HG03108 (cell line): ENCODE measurements at regions not wholly inside any gene's neighbourhood (a gene's known extent, or its start where the extent isn't known, plus 50 kb on each side); places are given as distances from the start of the nearest gene placed in this dataset.
"Not testable (repeated sequence)": the region's sequence is repeated elsewhere in the genome, so short reads cannot be mapped to it uniquely, and the experiment has no call there.

Experiments used
- ATAC-seq: cut with Tn5 transposase; IDR thresholded peaks from one replicate; pipeline ENCODE4 v1.9.1; 2021; ENCODE audit warnings: moderate library complexity; ENCODE audit not compliant: unreplicated experiment

DNA sequence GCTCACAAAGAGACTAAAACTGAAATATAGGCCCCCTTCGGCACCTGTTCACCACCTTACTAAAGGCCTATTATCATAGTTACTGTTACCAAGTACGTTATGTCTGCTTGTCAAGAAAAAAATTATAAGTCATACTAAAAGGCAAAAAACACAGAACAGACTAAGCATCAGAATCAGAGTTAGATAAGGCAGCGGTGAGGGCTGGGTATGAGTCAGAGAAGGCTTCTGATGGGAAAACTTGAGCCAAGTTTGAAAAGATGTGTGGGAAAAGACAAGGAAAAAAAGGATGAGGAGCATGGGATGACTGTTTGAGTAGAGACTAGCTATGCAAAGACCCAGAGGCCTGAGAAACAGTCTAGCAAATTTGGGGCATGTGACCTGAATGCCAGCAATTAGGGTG, 387.2 kb upstream of the SGO1 start:
- ATAC-seq = no peak

DNA sequence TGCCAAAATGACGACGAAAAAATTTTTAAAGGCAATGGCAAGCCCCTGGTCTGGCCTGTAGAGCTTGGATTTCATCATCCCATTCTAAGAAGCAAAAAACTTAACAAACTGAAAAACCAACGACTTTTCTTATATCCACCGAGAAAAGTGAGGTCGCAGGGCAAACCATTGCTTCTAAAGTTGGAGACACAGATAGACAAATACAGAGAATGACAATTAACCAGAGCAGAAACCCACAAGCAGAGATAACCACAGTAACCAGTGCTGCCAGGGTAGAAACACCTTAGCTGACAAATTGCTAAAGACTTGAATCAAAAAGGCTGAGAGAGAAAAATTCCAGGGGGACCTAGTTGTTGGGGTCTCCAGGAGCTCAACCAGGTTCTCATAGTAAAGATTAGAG, 386.5 kb upstream of the SGO1 start:
- ATAC-seq = no peak

DNA sequence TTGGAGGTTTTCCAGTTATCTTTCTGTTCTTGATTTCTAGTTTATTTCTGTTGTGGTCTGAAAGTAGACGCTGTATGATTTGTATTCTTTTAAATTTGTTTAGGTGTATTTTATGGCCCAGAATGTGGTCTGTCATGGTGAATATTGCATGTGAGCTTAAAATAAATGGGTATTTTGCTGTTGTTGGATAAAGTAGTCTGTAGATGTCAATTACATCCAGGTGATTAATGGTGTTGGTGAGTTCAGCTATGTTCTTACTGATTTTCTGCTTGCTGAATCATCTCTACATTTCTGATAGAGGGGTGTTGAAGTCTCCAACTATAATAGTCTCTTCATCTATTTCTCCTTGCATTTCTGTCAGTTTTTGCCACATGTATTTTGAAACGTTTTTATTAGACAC, 383.3 kb upstream of the SGO1 start:
- ATAC-seq = no peak

DNA sequence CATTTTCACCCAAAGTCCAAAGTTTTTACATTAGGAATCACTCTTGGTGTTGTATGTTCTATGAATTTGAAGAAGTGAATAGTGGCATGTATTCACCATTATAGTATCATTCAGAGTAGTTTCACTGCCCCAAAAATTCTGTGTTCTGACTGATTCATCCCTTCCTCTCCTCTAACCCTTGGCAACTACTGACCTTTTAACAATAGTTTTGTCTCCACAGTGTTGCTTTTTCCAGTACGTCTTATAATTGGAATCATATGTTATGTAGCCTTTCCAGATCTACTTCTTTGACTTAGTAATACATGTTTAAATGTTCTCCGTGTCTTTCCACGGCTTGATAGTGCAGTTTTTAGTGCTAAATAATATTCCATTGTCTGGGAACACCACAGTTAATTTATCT, 379.0 kb upstream of the SGO1 start:
- ATAC-seq = no peak

DNA sequence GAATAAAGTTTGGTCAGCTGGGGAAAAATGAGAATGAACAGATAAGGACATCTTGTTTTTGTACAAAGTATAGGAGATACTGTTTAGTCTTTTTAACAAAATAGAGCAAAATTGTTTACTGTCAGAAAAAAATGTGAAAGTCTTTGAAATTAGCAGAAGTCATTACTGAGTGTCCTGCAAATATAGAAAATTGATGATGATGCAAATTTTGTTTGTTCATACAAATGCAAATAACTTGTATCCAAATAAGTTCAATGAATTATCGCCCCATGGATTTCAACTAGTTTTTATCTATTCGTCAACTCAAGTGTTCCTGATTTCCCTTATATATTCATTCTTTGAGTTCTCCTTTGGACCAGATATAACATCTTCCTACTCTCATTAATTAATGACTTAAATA, 378.0 kb upstream of the SGO1 start:
- ATAC-seq = no peak

DNA sequence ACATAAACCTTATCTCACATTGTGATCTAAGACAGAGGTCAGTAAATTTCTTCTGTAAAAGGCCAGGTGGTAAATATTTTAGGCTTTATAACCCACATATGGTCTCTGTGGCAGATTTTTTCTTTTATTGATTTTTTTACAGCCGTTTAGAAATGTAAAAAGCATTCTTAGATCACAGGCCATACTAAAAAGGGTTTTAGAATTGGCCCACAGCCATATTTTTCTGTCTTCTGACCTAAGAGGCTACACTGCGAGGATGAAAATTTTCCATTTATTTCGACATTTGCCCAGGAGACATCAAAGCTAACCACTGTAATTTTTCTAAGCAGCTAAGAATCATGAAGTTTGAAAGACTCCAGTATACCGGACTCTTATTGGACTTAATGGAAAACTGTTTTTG, 377.2 kb upstream of the SGO1 start:
- ATAC-seq = no peak

DNA sequence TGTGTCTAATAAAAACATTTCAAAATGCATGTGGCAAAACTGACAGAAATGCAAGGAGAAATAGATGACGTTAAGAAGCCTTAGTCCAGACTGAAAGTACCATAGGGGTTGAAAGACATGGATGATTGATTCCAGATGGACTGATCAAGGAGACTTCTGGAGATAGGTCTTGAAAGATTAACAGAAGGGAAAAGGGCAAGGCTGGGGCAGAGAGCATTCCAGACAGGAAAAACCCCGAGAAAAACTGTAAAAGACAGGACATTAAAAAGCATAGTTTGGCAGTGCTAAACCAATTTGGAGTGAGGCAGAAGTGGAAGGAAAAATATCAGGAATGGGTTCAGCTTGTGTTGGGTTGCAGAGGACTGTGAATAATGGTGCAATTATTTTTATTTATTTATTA, 375.2 kb upstream of the SGO1 start:
- ATAC-seq = no peak

DNA sequence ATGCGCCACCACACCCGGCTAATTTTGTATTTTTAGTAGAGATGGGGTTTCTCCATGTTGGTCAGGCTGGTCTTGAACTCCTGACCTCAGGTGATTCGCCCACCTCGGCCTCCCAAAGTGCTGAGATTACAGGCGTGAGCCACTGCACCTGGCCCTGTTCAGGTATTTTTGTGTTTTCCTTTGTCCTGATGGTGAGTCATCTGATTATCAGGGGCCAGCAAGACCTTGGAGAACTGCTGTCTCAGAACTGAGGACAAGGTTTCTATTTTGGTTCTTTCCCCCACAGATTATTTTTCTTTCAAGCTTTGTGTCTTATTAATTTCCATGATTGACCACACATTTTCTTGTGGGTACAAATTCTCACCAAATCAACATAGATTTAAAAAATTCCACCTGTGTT, 374.4 kb upstream of the SGO1 start:
- ATAC-seq = not testable (repeated sequence)

DNA sequence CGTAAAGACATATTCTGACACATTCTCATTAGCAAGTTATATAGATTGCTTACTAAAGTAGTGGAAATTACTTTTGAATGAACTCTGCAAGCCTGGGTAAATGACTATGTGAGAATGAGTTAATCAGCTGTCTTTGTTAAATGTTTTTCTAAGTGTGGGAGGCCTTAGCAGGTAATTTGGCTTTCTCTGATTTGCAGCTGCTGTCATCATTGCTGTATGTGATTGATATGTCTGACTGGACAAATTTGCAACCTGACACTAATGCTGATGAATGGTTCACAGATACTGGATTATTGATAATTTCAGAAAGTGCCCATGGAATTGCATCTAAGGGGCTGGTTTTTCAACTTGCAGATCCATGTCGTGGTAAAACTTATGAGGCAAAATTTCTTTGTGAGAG, 372.2 kb upstream of the SGO1 start:
- ATAC-seq = no peak

DNA sequence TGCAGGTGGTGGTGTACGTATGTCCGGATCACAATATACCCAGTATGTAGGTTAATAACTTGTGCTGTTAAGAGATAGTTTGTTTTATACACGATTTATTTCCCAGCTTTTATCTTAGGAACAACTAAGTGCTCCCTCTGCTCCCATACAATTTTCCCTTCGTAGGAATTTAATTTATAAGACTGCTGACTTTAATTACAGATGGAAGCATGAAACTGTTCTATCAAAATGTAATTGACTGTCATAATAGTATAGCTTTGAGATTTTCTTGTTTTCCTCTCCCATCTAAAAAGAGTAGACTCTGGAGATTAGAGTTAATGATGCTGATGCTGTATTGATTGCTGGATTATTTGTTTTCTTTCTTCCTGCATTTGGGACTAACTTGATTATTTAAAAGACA, 370.7 kb upstream of the SGO1 start:
- no peak for ATAC-seq

DNA sequence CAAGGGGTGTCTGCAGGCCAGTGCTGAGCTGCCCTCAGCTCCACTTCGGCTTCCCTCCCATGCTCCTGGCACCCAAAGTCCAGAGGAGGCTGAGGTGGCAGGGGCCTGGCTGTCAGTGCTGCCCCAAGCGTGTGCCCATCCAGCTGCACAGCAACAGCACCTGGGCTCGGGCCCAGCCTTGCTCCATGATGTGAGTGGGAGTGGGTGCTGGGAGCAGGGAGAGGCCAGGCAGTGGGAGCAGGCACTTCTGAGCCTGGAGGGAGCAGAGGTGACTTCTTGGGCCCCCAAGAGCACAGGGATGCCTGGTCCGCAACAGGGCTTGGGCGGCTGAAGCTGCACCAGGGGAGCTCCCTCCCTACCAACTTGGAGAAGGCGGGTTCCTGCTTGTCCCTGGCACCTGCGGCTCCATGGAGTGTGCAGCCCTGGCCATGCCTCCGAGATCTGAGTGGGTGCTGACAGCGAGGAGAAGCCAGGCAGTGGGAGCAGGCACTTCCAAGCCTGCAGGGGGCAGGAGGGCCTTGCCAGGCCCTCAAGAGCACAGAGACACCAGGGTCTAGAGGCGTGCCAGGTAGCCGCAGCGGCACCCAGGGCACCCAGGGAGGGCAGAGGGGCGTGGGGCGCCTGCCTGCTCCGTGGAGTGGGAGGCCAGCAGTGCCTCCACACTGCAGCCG, 366.7 kb upstream of the SGO1 start:
- no peak for ATAC-seq

DNA sequence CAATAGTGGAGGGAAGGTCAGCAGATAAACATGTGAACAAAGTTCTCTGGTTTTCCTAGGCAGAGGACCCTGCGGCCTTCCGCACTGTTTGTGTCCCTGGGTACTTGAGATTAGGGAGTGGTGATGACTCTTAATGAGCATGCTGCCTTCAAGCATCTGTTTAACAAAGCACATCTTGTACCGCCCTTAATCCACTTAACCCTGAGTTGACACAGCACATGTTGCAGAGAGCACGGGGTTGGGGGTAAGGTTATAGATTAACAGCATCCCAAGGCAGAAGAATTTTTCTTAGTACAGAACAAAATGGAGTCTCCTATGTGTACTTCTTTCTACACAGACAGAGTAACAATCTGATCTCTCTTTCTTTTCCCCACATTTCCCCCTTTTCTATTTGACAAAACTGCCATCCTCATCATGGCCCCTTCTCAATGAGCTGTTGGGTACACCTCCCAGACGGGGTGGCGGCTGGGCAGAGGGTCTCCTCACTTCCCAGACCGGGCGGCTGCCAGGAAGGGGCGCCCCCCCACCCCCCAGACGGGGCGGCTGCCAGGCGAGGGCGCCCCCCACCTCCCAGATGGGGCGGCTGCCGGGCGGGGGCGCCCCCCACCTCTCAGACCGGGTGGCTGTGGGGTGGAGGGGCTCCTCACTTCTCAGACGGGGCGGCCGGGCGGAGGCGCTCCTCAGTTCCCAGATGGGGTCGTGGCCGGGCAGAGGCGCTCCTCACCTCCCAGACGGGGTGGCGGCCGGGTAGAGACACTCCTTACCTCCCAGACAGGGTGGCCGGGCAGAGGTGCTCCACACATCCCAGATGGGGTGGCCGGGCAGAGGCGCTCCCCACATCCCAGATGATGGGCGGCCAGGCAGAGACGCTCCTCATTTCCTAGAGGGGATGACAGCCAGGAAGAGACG, 361.6 kb upstream of the SGO1 start:
- ATAC-seq = not testable (repeated sequence)

DNA sequence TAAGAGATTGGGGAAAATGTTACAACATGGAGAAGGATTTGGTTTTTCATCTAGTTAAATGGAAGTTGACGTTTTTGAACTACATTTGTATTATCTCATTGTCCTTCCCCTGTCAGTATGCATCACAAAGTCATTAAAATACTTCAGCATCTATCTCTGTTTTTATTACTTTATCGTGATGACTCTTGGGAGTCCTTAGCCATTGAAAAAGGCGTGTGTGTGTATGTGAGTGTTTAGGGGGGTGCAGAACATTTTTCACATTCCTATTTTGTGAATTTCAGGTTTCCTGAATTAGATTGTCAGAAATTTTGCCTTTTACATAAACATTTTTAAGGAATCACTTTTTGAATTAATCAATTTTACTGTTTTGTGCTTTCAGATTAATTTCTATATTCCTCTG, 360.6 kb upstream of the SGO1 start:
- no peak for ATAC-seq

DNA sequence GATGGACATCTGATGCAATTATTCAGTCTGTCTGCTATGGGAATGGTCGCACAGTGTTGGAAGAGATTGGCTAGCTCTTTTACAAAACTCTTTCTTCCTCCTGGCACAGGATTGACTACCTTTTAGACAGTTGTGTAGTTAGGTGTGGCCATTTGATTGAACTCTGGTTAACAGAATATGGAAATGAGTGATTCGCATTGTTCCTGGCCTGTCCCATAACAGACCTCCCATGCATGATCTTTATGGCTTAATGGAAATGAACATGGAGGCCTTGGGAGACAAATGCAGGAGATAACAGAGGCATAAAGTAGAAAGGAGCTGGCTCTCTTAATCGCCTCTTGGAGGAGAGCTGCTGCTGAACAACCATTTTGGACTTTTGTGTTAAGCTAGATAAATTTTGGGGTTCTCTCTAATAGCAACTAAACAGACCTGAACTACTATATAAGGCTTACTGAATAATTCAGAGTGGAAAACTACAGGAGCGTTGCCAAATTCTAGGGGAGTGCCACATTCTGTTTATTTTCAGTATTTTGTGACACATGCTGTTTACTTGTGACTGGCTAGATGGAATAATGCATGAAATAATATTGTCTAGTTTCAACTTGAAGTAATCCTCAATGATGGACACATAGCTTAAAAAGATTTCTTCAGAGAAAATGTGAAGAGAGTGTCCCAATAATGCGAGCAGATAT, 357.7 kb upstream of the SGO1 start:
- no peak for ATAC-seq

DNA sequence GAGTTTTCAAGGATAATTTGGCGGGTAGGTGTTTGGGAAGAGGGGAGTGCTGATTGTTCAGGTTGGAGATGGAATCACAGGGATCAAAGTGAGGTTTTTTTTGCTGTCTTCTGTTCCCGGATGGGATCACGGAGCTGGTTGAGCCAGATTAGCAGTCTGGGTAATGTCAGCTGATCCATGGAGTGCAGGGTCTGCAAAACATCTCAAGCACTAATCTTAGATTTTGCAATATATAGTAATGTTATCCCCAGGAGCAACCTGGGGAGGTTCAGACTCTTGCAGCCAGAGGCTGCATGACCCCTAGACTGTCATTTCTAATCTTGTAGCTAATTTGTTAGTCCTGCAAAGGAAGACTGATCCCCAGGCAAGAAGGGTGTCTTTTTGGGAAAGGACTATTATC, 354.1 kb upstream of the SGO1 start:
- ATAC-seq = no peak

DNA sequence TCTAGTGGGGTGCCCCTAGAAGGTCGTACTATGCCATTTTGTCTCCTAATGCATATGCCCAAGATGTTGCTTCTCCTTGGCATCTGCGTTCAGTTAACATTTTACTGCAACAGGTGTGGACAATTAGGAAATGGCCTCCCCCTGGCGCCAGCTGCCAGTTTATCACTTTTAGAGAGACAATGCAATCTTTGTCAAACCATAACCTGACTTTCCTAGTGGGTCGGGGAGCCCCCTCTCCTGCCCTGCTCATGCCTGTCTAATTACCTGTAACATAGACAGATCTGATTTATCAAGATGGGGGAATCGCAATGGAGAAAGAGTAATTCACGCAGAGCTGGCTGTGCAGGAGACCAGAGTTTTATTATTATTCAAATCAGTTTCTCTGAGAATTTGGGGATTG, 353.7 kb upstream of the SGO1 start:
- no peak for ATAC-seq

DNA sequence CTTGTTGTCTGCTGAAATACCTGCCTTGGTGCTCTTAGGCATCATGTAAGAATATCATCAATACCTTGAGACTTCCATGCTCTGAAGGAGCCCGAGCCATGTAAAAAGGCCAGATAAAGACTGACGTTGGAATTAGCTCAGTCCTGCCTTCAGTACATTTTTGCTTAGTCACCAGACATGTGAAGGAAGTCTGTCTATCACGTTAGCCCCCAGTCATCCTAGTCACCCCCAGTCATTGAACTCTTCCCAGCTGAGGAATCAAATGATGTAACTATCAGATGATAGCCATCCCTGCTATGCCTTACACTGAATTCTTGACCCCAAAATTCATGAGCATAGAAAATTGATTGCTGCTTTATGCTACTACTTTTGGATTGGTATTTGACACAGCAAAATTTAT, 351.2 kb upstream of the SGO1 start:
- ATAC-seq = no peak

DNA sequence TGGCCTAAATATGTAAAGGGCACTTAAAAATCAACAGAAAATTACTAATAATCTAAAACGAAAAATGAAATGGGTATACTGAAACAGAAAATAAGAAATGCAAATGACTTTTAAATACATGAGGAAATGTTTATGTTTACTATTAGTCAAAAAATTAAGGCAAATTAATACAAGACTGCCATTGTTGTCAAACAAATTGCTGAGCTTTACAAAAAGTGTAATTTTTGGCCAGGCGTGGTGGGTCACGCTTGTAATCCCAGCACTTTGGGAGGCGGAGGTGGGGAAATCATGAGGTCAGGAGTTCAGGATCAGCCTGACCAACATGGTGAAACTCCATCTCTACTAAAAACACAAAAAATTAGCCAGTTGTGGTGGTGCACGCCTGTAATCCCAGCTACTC, 343.9 kb upstream of the SGO1 start:
- no peak for ATAC-seq

DNA sequence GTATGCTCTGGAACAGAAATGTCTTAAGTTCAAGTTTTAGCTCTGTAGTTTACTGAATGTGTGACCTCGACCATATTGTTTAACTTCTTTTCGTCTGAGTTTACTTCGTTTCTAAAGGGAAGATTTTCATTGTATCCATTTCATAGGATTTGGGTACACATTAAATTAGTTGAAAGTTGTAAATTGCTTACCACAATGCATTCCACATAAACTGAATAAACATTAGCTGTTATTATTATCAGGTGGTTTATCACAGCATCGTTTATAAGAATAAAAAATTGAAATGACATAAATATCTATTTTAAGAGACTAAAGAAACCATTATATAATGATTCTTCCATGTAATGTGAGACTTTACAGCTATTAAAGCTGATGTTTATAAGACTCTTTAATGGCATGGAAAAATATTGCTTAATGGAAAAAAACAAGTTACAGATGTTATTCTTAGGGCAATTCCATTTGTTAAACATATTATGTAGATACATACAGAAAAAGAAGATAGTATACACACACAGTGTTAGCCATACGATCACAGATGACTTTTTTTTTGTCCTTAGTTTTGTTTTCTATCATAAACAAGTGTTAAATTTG, 342.3 kb upstream of the SGO1 start:
- no peak for ATAC-seq

DNA sequence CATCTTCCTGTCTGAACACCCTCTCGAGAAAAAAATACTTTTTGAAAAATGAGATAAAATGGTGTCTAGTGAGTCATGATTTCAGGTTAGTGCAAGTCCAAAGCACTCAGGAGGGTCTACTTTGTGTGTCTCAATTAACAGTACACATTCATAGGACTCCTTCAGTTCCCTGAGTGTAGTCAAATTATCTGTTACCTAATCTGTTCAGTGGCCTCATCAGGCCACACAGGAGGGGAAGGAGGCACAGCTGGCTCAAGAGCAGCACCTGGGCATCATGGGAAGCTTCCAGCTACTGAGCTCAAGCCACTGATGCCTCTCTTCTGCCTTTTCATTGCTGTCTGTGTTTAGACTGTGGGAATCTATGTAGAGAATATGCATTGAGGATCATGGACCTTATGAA, 341.4 kb upstream of the SGO1 start:
- ATAC-seq = no peak

DNA sequence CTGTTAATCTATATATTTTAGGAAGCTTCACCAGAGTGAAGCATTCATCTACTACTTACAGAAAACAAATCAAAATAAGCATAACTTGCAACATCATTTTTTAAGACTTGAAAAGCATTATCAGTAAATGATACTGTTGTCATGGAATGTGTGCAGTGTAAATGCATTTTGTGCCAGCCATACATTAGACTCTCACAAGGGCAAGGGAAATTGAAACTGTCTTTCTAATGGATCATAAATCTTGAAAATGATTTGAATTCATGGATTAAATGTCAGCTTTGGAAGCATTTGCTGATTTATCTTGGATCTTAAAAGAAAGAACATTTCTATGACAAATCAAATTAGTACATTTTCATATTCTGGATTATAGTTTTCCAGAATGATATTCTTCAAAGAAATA, 338.3 kb upstream of the SGO1 start:
- no peak for ATAC-seq

DNA sequence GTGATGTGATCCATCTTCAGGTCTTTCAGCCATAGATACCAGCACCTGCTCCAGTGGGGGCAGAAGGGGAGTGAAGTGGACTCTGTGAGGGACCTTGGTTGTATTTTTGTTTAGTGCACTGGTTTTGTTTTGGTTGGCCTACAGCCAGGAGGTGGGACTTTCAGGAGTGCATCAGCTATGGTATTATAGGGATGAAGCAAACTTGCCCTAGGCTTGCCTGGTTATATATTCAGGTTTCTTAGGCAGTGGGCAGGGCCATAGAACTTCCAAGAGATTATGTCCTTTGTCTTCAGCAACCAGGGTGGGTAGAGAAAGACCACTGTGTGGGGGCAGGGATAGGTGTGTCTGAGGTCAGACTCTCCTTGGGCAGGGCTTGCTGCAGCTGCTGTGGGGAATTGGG, 337.3 kb upstream of the SGO1 start:
- no peak for ATAC-seq
